ENCODE measurements at regions not wholly inside any gene's neighbourhood (a gene's known extent, or its start where the extent isn't known, plus 50 kb on each side); places are given as distances from the start of the nearest gene placed in this dataset.

DNA sequence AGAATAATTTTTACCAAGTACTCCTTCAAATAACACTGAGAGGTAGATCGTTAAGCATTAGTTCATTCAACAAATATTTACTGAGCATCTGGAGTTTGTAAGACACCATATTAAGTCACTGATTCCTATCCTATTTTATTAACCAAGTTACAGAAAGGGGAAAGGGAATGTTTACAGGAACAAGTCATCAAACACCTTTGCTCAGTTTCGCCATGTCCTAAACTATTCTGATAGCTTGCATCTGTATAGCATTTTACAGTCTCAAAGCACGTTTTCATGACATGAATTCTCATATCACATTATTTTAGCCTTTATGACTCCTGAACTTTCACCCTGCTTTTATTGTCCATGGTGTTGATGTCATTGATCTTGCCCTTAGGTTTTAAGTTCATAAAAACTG lies 89.2 kb downstream of the AREG start:
- Histone ChIP-seq H3K4me3 (ENCODE audit: low read length) (no peak overlapping the region), H3K27me3 (replicated peaks; ENCODE audit: control insufficient read depth, insufficient read depth, low read length) (no peaks in the 10 kb centered on the region), H3K9me3 (ENCODE audit: control insufficient read depth, low read length) (no peaks in the 10 kb centered on the region), H3K4me1 (ENCODE audit: control insufficient read depth, insufficient read depth, low read length) (peaks cover 21% of the 10 kb centered on the region), H3K9ac (ENCODE audit: low read length) (no peak overlapping the region), H3K36me3 (ENCODE audit: control insufficient read depth, insufficient read depth, low read length, severe bottlenecking) (no peaks in the 10 kb centered on the region)
- DNase-seq (ENCODE audit: low read depth) = no peak

DNA sequence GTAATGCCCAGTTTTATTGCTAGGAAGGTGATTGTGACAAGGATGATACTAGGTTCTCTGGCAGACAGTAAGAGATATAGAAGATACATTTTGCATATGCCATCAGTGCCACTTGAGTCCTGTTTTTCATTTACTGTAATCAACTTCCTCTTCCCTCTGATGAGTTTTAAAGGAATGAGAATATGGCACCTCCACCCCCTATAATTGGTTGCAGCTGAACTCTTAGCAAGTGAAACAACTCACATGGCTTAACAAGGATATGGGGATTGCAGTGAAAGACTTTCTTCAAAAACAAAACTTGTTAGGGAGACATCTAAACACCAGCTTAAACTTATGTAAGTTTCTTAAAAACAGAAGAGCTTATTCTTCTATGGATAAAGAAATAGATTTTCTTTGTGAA lies 90.0 kb downstream of the AREG start:
- Histone ChIP-seq H3K4me3 (ENCODE audit: low read length) (no peak overlapping the region), H3K9ac (ENCODE audit: low read length) (no peak overlapping the region), H3K27me3 (replicated peaks; ENCODE audit: control insufficient read depth, insufficient read depth, low read length) (no peaks in the 10 kb centered on the region), H3K36me3 (ENCODE audit: control insufficient read depth, insufficient read depth, low read length, severe bottlenecking) (no peaks in the 10 kb centered on the region), H3K4me1 (ENCODE audit: control insufficient read depth, insufficient read depth, low read length) (peaks cover 29% of the 10 kb centered on the region), H3K9me3 (ENCODE audit: control insufficient read depth, low read length) (no peaks in the 10 kb centered on the region)
- DNase-seq (ENCODE audit: low read depth) = peak; percentile 36

DNA sequence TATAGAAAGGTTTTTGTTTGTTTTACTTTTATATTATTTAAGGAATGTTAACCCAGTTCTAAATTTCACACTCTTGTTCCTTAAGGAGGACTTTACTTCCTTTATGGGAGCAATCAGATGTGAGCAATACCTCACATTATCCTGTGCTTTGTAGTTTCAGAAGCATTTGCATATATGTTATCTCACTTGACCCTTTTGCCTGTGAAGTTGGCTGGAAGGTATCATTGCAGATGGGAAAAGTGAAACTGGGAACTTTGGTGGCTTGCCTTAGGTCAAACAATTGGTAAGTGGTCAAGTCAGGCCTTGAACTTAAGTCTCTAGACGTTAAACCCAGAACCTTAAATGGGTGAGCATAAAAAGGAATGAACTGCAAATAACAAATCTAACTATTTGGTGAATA lies 90.6 kb downstream of the AREG start:
- no peaks in the 10 kb centered on the region for H3K36me3 ChIP-seq (ENCODE audit: control insufficient read depth, insufficient read depth, low read length, severe bottlenecking)
- no peaks in the 10 kb centered on the region for H3K9me3 ChIP-seq (ENCODE audit: control insufficient read depth, low read length)
- no peak for DNase-seq (ENCODE audit: low read depth)
- no peak overlapping the region for H3K4me3 ChIP-seq (ENCODE audit: low read length)
- H3K9ac ChIP-seq (ENCODE audit: low read length) = no peak overlapping the region
- H3K27me3 ChIP-seq (replicated peaks; ENCODE audit: control insufficient read depth, insufficient read depth, low read length) = no peaks in the 10 kb centered on the region
- peaks cover 35% of the 10 kb centered on the region for H3K4me1 ChIP-seq (ENCODE audit: control insufficient read depth, insufficient read depth, low read length)

DNA sequence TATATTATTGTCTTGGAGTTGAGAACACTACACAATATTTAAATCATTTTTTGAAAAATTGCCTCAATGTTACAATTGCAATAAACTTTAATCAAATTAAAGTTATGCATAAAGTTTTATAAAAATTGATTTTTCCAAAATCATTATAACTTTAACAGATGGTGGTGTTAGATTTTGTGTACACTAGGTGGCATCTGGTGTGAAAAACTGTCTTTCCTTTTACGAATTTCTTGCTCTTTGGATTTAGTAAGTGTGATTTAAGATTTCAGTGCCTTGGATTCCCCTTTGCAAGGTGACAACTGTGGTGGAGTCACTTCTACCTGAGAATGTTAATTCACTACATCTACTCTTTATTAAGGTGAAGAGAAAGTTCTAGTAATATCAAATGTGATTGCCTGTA lies 91.6 kb downstream of the AREG start:
- DNase-seq (ENCODE audit: low read depth) = no peak
- no peaks in the 10 kb centered on the region for H3K36me3 ChIP-seq (ENCODE audit: control insufficient read depth, insufficient read depth, low read length, severe bottlenecking)
- H3K4me3 ChIP-seq (ENCODE audit: low read length) = no peak overlapping the region
- peaks cover 38% of the 10 kb centered on the region for H3K4me1 ChIP-seq (ENCODE audit: control insufficient read depth, insufficient read depth, low read length)
- H3K9ac ChIP-seq (ENCODE audit: low read length) = peak overlapping the region; percentile 11
- no peaks in the 10 kb centered on the region for H3K27me3 ChIP-seq (replicated peaks; ENCODE audit: control insufficient read depth, insufficient read depth, low read length)
- H3K9me3 ChIP-seq (ENCODE audit: control insufficient read depth, low read length) = no peaks in the 10 kb centered on the region

DNA sequence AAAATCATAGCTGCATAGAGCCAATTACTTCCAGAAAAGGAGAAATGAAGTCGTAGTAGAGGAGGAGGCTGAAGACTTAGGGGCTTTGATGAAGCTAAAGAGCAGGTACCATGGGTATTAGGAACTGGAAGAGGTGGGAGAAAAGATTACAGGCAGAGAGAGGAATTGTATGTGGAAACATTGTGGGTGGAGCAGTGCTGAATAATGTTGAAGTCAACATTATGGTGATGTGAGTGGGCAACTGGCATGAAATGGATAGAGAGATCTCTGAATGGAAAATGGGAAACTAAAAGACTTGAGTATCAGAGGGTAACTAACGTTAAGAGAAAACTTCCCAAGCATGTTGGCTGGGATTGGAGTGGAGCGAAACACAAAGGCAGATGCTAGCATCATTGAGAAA lies 92.5 kb downstream of the AREG start:
- no peak overlapping the region for H3K4me3 ChIP-seq (ENCODE audit: low read length)
- no peaks in the 10 kb centered on the region for H3K27me3 ChIP-seq (replicated peaks; ENCODE audit: control insufficient read depth, insufficient read depth, low read length)
- no peaks in the 10 kb centered on the region for H3K36me3 ChIP-seq (ENCODE audit: control insufficient read depth, insufficient read depth, low read length, severe bottlenecking)
- H3K4me1 ChIP-seq (ENCODE audit: control insufficient read depth, insufficient read depth, low read length) = peaks cover 33% of the 10 kb centered on the region
- no peak for DNase-seq (ENCODE audit: low read depth)
- peak overlapping the region; percentile 11 for H3K9ac ChIP-seq (ENCODE audit: low read length)
- H3K9me3 ChIP-seq (ENCODE audit: control insufficient read depth, low read length) = no peaks in the 10 kb centered on the region

DNA sequence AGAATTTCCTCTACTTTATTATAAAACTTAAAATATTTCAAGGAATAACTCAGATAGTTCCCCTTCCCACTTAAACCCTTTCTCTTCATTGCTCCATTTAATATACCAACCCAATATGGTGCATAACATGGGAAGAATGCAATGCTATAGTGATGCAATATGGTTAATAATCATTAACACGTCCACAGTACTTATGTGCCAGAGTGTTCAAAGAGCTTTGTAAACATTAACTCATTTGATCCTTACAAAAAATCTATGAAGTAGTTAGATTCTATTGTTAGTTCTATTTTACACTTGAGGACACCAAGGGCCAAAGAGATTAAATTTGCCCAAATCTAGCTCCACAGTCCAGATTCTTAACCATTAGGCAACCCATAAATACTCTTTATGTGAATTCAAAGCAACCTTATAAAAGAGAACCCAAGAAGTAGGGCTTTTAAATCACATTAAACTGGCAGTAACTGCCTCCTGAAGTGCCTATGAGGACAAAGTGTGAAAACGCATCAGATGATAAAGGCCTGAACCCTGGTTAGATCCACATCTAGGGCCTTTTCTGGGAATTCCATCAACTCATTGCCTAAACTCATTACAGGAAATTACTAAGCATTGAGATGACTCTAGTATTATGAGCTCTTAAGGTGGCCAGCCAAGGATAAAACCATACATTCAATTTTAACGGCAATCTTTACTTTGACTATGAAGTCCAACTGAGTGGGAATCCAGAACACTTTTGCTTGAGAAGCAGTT lies 94.3 kb downstream of the AREG start:
- Histone ChIP-seq H3K9me3 (ENCODE audit: control insufficient read depth, low read length) (no peaks in the 10 kb centered on the region), H3K9ac (ENCODE audit: low read length) (no peak overlapping the region), H3K4me3 (ENCODE audit: low read length) (no peak overlapping the region), H3K4me1 (ENCODE audit: control insufficient read depth, insufficient read depth, low read length) (peaks cover 34% of the 10 kb centered on the region), H3K36me3 (ENCODE audit: control insufficient read depth, insufficient read depth, low read length, severe bottlenecking) (no peaks in the 10 kb centered on the region), H3K27me3 (replicated peaks; ENCODE audit: control insufficient read depth, insufficient read depth, low read length) (no peaks in the 10 kb centered on the region)
- no peak for DNase-seq (ENCODE audit: low read depth)

DNA sequence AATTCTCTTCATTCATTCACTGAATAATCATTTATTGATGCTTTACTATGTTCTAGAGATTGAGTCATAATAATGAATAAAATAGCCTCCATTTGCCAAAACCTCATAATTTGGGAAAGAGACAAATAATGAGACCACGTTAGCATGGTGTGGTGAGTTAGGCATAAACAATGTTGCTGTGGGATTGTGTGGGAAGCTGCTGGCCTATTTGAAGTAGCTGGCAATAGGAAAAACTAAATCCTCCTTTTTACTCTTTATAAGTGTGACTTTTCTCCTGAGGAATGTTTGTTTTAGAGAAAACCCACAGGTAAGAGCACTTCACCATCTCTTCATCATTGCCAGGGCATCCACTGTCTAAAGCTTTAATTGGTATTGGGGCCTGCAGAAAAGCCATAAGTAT lies 95.3 kb downstream of the AREG start:
- peaks cover 37% of the 10 kb centered on the region for H3K4me1 ChIP-seq (ENCODE audit: control insufficient read depth, insufficient read depth, low read length)
- H3K4me3 ChIP-seq (ENCODE audit: low read length) = no peak overlapping the region
- no peaks in the 10 kb centered on the region for H3K27me3 ChIP-seq (replicated peaks; ENCODE audit: control insufficient read depth, insufficient read depth, low read length)
- H3K36me3 ChIP-seq (ENCODE audit: control insufficient read depth, insufficient read depth, low read length, severe bottlenecking) = no peaks in the 10 kb centered on the region
- no peak for DNase-seq (ENCODE audit: low read depth)
- no peaks in the 10 kb centered on the region for H3K9me3 ChIP-seq (ENCODE audit: control insufficient read depth, low read length)
- no peak overlapping the region for H3K9ac ChIP-seq (ENCODE audit: low read length)

DNA sequence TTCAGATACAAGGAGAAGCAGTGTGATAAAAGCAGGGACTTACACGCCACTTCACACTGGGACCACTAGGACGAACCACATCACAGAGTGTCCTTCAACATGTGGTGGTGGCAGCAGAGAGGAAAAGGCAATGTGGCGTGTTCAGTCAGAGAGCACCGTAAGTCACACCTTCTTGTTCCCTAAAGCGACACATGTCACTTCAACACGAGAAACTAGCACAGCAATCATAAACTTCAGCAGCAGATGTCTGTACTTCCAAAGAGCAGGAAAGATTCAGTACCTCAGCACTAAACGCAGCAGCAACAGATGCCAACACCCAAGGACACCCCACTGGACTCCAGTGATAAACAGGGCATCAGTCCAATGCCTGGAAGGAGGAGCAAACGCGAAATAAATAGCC lies 96.7 kb downstream of the AREG start:
- Histone ChIP-seq H3K9me3 (ENCODE audit: control insufficient read depth, low read length) (no peaks in the 10 kb centered on the region), H3K36me3 (ENCODE audit: control insufficient read depth, insufficient read depth, low read length, severe bottlenecking) (no peaks in the 10 kb centered on the region), H3K4me1 (ENCODE audit: control insufficient read depth, insufficient read depth, low read length) (peaks cover 48% of the 10 kb centered on the region), H3K4me3 (ENCODE audit: low read length) (no peak overlapping the region), H3K9ac (ENCODE audit: low read length) (no peak overlapping the region), H3K27me3 (replicated peaks; ENCODE audit: control insufficient read depth, insufficient read depth, low read length) (no peaks in the 10 kb centered on the region)
- DNase-seq (ENCODE audit: low read depth) = no peak

DNA sequence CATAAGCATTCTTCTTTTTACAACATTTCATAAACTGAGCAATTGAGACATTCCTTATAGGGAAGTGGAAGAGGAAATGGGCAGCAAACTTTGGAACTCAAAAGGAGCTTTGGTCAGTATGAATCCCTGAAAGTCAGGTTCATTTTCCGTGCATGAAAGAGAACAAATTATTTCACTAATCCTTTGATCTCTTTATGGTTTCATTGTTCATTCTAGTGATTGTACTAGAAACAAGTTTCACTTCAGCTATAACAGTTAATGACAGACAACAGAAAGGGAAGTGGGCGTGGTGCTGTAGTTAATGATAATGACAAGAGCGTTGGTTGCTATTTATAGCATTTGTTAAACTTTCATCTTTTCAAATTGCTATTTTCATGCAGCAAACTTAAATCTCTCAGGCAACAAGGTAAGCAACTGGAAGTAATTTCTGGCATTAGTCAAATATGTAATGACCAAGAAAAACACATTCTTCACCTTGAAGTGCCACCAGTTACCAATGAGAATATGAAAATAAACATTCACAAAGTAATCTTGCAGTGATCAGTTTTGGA lies 98.4 kb downstream of the AREG start:
- Histone ChIP-seq H3K4me1 (ENCODE audit: control insufficient read depth, insufficient read depth, low read length) (peaks cover 43% of the 10 kb centered on the region), H3K27me3 (replicated peaks; ENCODE audit: control insufficient read depth, insufficient read depth, low read length) (no peaks in the 10 kb centered on the region), H3K9me3 (ENCODE audit: control insufficient read depth, low read length) (no peaks in the 10 kb centered on the region), H3K36me3 (ENCODE audit: control insufficient read depth, insufficient read depth, low read length, severe bottlenecking) (no peaks in the 10 kb centered on the region), H3K4me3 (ENCODE audit: low read length) (no peak overlapping the region), H3K9ac (ENCODE audit: low read length) (no peak overlapping the region)
- no peak for DNase-seq (ENCODE audit: low read depth)

DNA sequence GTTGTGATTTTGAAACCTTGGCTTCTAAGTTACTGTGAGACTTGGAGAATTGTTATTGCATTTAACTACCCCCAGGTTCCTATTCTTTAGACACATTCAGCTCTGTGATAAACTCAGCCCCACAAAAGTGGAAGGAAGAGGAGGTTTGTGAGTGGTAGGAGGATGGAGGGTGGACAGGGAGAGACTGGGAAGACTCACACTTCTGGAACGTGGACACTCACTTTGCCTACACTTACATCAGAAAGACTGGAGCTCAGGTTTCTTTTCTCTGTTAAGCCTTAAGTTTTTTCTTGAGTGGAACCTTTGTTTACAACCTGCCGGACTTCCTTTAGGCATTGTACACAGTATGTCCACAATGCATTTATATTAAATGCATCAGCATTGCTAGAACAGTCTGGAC lies 99.0 kb downstream of the AREG start:
- Histone ChIP-seq H3K4me1 (ENCODE audit: control insufficient read depth, insufficient read depth, low read length) (peaks cover 43% of the 10 kb centered on the region), H3K9me3 (ENCODE audit: control insufficient read depth, low read length) (no peaks in the 10 kb centered on the region), H3K4me3 (ENCODE audit: low read length) (peak overlapping the region; percentile 0), H3K9ac (ENCODE audit: low read length) (peak overlapping the region; percentile 61), H3K27me3 (replicated peaks; ENCODE audit: control insufficient read depth, insufficient read depth, low read length) (no peaks in the 10 kb centered on the region), H3K36me3 (ENCODE audit: control insufficient read depth, insufficient read depth, low read length, severe bottlenecking) (no peaks in the 10 kb centered on the region)
- DNase-seq (ENCODE audit: low read depth) = peak; percentile 77

DNA sequence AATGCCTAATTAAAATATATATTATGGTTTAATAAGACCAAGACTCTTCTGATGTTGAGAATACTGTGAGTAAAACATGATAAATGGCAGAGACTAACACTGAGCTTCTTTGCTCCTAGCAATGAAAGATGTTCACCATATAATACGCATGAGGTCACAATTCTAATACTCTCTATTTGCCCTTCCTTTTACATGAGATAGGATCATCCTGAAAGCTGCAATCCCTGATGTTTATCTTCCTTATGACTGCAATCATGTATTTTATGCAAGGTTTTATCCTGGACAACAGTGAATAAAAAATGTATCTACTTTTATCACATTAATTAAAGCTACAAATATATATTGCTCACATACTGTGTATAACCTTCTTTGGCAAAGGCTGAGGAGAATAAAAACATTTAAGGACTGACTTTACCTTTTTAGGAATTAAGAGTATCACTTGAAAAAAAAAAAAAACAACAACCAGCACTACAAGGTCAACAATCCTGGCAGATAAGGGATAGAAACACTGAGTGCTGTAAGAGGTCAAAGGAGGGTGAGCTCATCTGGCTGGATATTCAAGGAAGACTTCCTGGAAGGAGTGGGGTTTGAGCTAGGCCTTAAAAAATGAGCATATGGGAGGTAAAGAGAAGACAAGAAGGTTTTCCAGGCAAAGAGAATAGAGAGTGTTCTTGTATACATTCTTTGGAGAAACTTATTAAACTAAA lies 99.9 kb downstream of the AREG start:
- H3K4me3 ChIP-seq (ENCODE audit: low read length) = peak overlapping the region; percentile 0
- no peak for DNase-seq (ENCODE audit: low read depth)
- H3K36me3 ChIP-seq (ENCODE audit: control insufficient read depth, insufficient read depth, low read length, severe bottlenecking) = no peaks in the 10 kb centered on the region
- no peaks in the 10 kb centered on the region for H3K27me3 ChIP-seq (replicated peaks; ENCODE audit: control insufficient read depth, insufficient read depth, low read length)
- H3K9ac ChIP-seq (ENCODE audit: low read length) = peak overlapping the region; percentile 31
- H3K4me1 ChIP-seq (ENCODE audit: control insufficient read depth, insufficient read depth, low read length) = peaks cover 35% of the 10 kb centered on the region
- no peaks in the 10 kb centered on the region for H3K9me3 ChIP-seq (ENCODE audit: control insufficient read depth, low read length)
